Ishikawa (cell line): ENCODE measurements at regions not wholly inside any gene's neighbourhood (a gene's known extent, or its start where the extent isn't known, plus 50 kb on each side); places are given as distances from the start of the nearest gene placed in this dataset.

Experiments used
- CEBPB ChIP-seq: IDR thresholded peaks from 2 replicates; pipeline ENCODE4 v1.6.1; 2012
- CREB1 ChIP-seq: IDR thresholded peaks from 2 replicates; pipeline ENCODE4 v1.6.1; 2012; ENCODE audit warnings: low read depth
- EGR1 ChIP-seq: IDR thresholded peaks from 2 replicates; pipeline ENCODE4 v1.6.1; 2012
- EP300 ChIP-seq: IDR thresholded peaks from 2 replicates; pipeline ENCODE4 v1.6.1; 2012; ENCODE audit warnings: borderline replicate concordance
- FOXM1 ChIP-seq: IDR thresholded peaks from 2 replicates; pipeline ENCODE4 v1.6.1; 2012; ENCODE audit warnings: low read depth, borderline replicate concordance
- MAX ChIP-seq: IDR thresholded peaks from 2 replicates; pipeline ENCODE4 v1.6.1; 2012
- NFIC ChIP-seq: IDR thresholded peaks from 2 replicates; pipeline ENCODE4 v1.6.1; 2012
- RAD21 ChIP-seq: IDR thresholded peaks from 2 replicates; pipeline ENCODE4 v1.6.1; 2012; ENCODE audit warnings: low read depth
- REST ChIP-seq: IDR thresholded peaks from 2 replicates; pipeline ENCODE4 v1.6.1; 2012; ENCODE audit warnings: low read depth, mild to moderate bottlenecking
- TAF1 ChIP-seq: IDR thresholded peaks from 2 replicates; pipeline ENCODE4 v1.6.1; 2012; ENCODE audit warnings: low read depth, mild to moderate bottlenecking
- TCF12 ChIP-seq: IDR thresholded peaks from 2 replicates; pipeline ENCODE4 v1.6.1; 2012; ENCODE audit warnings: low read depth
- TEAD4 ChIP-seq: IDR thresholded peaks from 2 replicates; pipeline ENCODE4 v1.6.1; 2012
- USF1 ChIP-seq: IDR thresholded peaks from 2 replicates; pipeline ENCODE4 v1.6.1; 2012
- YY1 ChIP-seq: IDR thresholded peaks from 2 replicates; pipeline ENCODE4 v1.6.1; 2012; ENCODE audit warnings: low read depth
- ZBTB7A ChIP-seq: IDR thresholded peaks from 2 replicates; pipeline ENCODE4 v1.6.1; 2012; ENCODE audit warnings: low read depth

DNA sequence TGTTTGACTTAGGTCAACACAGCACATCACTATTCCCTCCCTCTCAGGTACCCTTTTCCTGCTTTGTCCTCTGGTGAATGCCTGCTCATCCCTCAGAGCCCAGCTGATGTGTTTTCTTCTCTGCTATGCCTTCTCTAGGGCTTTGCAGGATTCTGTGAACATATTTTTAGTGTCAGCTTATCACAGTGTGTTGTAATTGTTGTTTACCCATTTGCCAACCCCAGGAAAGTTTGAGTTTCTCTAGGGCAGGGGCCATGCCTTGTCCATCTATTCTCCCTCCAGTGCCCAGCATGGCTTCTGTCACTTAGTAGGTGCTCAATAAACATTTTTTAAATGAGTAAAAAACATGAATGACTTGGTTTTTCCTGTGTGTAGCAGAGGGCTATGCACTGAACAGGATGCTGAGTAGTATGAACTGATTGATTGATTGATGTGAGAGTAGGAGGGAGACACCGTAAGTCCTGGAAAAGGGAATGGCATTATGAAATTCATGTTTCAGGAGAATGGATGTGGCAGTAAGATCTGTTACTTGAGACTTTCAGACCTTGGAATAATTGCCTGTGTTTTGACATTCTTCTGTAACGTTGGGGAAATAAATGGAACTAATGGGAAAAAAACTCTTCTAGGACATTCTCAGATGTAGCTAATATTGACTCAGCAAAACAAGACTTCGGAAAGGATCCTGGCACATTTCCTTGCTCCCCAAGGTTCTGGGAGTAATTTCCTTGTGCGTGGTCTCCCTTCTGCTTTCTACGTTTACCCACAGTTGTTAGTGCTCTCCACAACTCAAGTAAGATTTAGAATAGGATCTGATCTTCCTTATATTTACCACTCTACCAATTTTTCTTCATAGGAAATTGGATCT is 267.3 kb upstream of the TBL1XR1 start:
- TF ChIP-seq TEAD4 (no peak), CEBPB (no peak), MAX (no peak), USF1 (no peak), YY1 (no peak), NFIC (no peak), EP300 (no peak), TAF1 (no peak), REST (no peak), ZBTB7A (no peak), CREB1 (no peak), EGR1 (no peak), FOXM1 (no peak)

DNA sequence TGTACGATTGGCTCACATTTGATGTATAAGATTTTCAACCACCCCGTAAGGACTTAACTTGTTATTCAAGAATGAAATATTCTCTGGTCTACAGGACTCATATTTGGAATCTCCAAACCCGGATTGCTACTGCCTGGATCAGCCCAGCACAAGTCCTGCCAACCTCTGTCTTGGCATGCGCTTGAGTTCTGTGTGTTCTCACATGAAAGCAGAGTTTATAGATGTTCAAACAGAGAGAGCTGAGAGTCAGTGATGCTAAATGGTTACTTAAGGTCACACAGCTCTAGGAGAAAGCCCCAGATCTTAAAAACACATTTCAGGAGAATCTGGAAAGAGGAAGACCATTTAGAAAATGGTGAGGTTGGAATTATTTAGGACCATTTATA is 268.0 kb upstream of the TBL1XR1 start:
- TF ChIP-seq CREB1: no peak
- no peak for TF ChIP-seq CEBPB
- no peak for TF ChIP-seq NFIC
- no peak for TF ChIP-seq TEAD4
- TF ChIP-seq RAD21: no peak
- no peak for TF ChIP-seq MAX
- no peak for TF ChIP-seq ZBTB7A

- TF ChIP-seq NFIC (no peak), YY1 (no peak), TAF1 (no peak), USF1 (no peak)
Measured at GRCh38 chr3:177466074-177466473, 268.8 kb upstream of the TBL1XR1 start.

GRCh38 chr3:177467247-177467985 is 270.1 kb upstream of the TBL1XR1 start:
- TF ChIP-seq REST (no peak), EGR1 (no peak), TAF1 (no peak), USF1 (no peak), EP300 (no peak), NFIC (no peak), TCF12 (no peak), FOXM1 (no peak), ZBTB7A (no peak), RAD21 (no peak), CEBPB (no peak), CREB1 (no peak), TEAD4 (no peak), YY1 (no peak), MAX (no peak)

GRCh38 chr3:177468331-177468730 is 271.0 kb upstream of the TBL1XR1 start:
- TF ChIP-seq TAF1 (no peak), FOXM1 (no peak), EGR1 (no peak), TCF12 (no peak), REST (no peak), TEAD4 (0 out of 2 replicates have a peak, but pooled peaks have one; percentile 10)
